Trophoblast cell (in vitro differentiated cells and primary cell): ENCODE measurements at regions not wholly inside any gene's neighbourhood (a gene's known extent, or its start where the extent isn't known, plus 50 kb on each side); places are given as distances from the start of the nearest gene placed in this dataset.

ENCODE experiments used
- DNase-seq, 2 donors: peaks; one replicate each; pipeline ENCODE4 v3.0.0-alpha.2; 2016
- H2AFZ ChIP-seq: 2 replicates; pipeline ENCODE4 v1.6.1; 2013; ENCODE audit warnings: low read length, moderate library complexity, mild to moderate bottlenecking; ENCODE audit not compliant: insufficient read depth, poor library complexity
- H2AK5ac ChIP-seq: 2 replicates; pipeline ENCODE4 v1.6.1; 2013; ENCODE audit warnings: mild to moderate bottlenecking, low read length
- H2BK120ac ChIP-seq: 2 replicates; pipeline ENCODE4 v1.6.1; 2013; ENCODE audit warnings: low read length, mild to moderate bottlenecking, moderate library complexity; ENCODE audit not compliant: insufficient read depth, poor library complexity
- H2BK12ac ChIP-seq: 2 replicates; pipeline ENCODE4 v1.6.1; 2013; ENCODE audit warnings: mild to moderate bottlenecking, low read length, moderate library complexity
- H2BK5ac ChIP-seq: 2 replicates; pipeline ENCODE4 v1.6.1; 2013; ENCODE audit warnings: low read length, low read depth, moderate library complexity, mild to moderate bottlenecking; ENCODE audit not compliant: poor library complexity
- H3K14ac ChIP-seq: 2 replicates; pipeline ENCODE4 v1.6.1; 2013; ENCODE audit warnings: mild to moderate bottlenecking, low read length
- H3K18ac ChIP-seq: 2 replicates; pipeline ENCODE4 v1.6.1; 2013; ENCODE audit warnings: mild to moderate bottlenecking, low read length
- H3K23ac ChIP-seq: 2 replicates; pipeline ENCODE4 v1.6.1; 2013; ENCODE audit warnings: low read length
- H3K27ac ChIP-seq: 2 replicates; pipeline ENCODE4 v1.5.1; 2013; ENCODE audit warnings: low read depth, mild to moderate bottlenecking, inconsistent platforms, low read length, moderate library complexity
- H3K27me3 ChIP-seq: 2 replicates; pipeline ENCODE4 v1.6.1; 2013; ENCODE audit warnings: inconsistent platforms, mild to moderate bottlenecking, low read length, moderate library complexity; ENCODE audit not compliant: insufficient read depth
- H3K36me3 ChIP-seq, 2 experiments: 1 replicate in 1 of 2; 2 replicates in 1 of 2; pipeline ENCODE4 v1.6.1; 2013; ENCODE audit warnings: low read length in 2 of 2, mild to moderate bottlenecking in 2 of 2, moderate library complexity in 1 of 2; ENCODE audit not compliant: insufficient read depth in 2 of 2, control insufficient read depth in 1 of 2
- H3K4ac ChIP-seq: 2 replicates; pipeline ENCODE4 v1.6.1; 2013; ENCODE audit warnings: low read depth, mild to moderate bottlenecking, low read length, moderate library complexity
- H3K4me1 ChIP-seq, 2 experiments: 1 replicate in 1 of 2; 2 replicates in 1 of 2; pipeline ENCODE4 v1.6.1; 2013; ENCODE audit warnings: low read length in 2 of 2, mild to moderate bottlenecking in 2 of 2, moderate library complexity in 1 of 2; ENCODE audit not compliant: insufficient read depth in 2 of 2, control insufficient read depth in 1 of 2
- H3K4me2 ChIP-seq: 2 replicates; pipeline ENCODE4 v1.6.1; 2013; ENCODE audit warnings: inconsistent platforms, mild to moderate bottlenecking, low read length, moderate library complexity
- H3K4me3 ChIP-seq: 2 replicates; pipeline ENCODE4 v1.5.1; 2013; ENCODE audit warnings: mild to moderate bottlenecking, low read depth, low read length, inconsistent platforms
- H3K79me1 ChIP-seq: one replicate; pipeline ENCODE4 v1.6.1; 2013; ENCODE audit warnings: low read length
- H3K79me2 ChIP-seq: 2 replicates; pipeline ENCODE4 v1.6.1; 2013; ENCODE audit warnings: low read length, mild to moderate bottlenecking; ENCODE audit not compliant: control insufficient read depth, insufficient read depth, poor library complexity
- H3K9ac ChIP-seq: 2 replicates; pipeline ENCODE4 v1.6.1; 2013; ENCODE audit warnings: mild to moderate bottlenecking, low read length
- H3K9me3 ChIP-seq: 2 replicates; pipeline ENCODE4 v1.6.1; 2013; ENCODE audit warnings: low read depth, mild to moderate bottlenecking, control low read depth, inconsistent platforms, low read length; ENCODE audit not compliant: insufficient read depth
- H4K12ac ChIP-seq: 2 replicates; pipeline ENCODE4 v1.6.1; 2013; ENCODE audit warnings: low read depth, mild to moderate bottlenecking, low read length, moderate library complexity
- H4K8ac ChIP-seq: 2 replicates; pipeline ENCODE4 v1.6.1; 2013; ENCODE audit warnings: low read depth, mild to moderate bottlenecking, low read length, moderate library complexity
- H4K91ac ChIP-seq: one replicate; pipeline ENCODE4 v1.6.1; 2013; ENCODE audit warnings: low read depth, mild to moderate bottlenecking, low read length, moderate library complexity
- WGBS: extraction: QIAGEN DNeasy Blood & Tissue Kit; methylation state at CpG from one replicate; pipeline ENCODE4 v1.1.7; 2013; ENCODE audit warnings: missing lambda C conversion rate; ENCODE audit not compliant: insufficient read length, insufficient coverage; ENCODE audit errors: extremely low coverage; 5-methylcytosine and 5-hydroxymethylcytosine counted together

DNA sequence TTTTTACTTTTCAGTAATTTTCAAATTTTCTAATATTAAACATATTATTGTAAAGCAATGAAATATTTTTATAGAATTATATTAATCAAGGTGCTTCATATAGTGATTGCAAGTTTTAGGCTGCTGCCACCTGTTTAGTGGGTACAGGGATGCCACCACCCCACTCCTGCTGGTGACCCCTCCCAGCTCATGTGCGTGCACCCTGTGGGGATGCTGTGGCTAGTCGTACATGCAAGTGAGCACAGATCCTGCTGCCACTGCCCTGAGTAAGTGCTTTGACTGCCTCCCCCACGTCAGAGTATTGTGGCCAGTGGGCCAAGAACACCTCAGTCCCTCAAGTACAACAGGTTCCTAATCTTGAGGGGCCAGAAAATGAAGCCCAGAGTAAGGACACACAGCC lies 320.1 kb upstream of the DDI1 start:
- Histone ChIP-seq H3K79me1 (no peaks in the 10 kb centered on the region), H3K9ac (no peak overlapping the region), H3K27me3 (no peaks in the 10 kb centered on the region), H4K8ac (no peak overlapping the region), H3K4me2 (no peak overlapping the region), H2AK5ac (no peak overlapping the region), H2BK120ac (no peak overlapping the region), H3K4me1 (no peaks in the 10 kb centered on the region), H3K18ac (no peak overlapping the region), H4K12ac (no peak overlapping the region), H3K4ac (no peak overlapping the region), H3K14ac (no peak overlapping the region), H2BK5ac (no peak overlapping the region), H3K79me2 (no peaks in the 10 kb centered on the region), H3K36me3 (no peaks in the 10 kb centered on the region), H4K91ac (no peak overlapping the region), H3K4me3 (no peak overlapping the region), H3K27ac (no peak overlapping the region), H3K9me3 (no peaks in the 10 kb centered on the region), H2AFZ (no peak overlapping the region), H3K23ac (peak overlapping the region; percentile 0), H2BK12ac (no peak overlapping the region)
- no CpG with 5 or more reads among the region's 3 CpGs for WGBS
- DNase-seq: no peak

DNA sequence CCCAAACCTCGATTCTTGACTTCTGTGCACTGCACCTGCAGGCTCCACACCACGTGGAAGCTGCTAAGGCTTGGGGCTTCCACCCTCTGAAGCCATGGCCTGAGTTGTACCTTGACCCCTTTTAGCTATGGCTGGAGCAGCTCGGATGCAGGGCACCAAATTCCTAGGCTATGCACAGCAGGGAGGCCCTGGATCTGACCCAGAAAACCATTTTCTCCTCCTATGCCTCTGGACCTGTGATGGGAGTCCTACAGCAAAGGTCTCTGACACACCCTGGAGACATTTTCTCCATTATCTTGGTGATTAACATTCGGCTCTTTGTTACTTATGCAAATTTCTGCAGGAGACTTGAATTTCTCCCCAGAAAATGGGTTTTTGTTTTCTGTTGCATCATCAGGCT lies 309.2 kb upstream of the DDI1 start:
- Histone ChIP-seq H3K79me2 (no peaks in the 10 kb centered on the region), H3K14ac (no peak overlapping the region), H3K4me1 (no peaks in the 10 kb centered on the region), H3K27ac (no peak overlapping the region), H4K12ac (no peak overlapping the region), H2BK120ac (no peak overlapping the region), H2AK5ac (no peak overlapping the region), H3K36me3 (no peaks in the 10 kb centered on the region), H3K23ac (no peak overlapping the region), H4K91ac (no peak overlapping the region), H3K18ac (no peak overlapping the region), H3K27me3 (no peaks in the 10 kb centered on the region), H3K9me3 (peaks cover 9% of the 10 kb centered on the region), H2BK12ac (no peak overlapping the region), H3K79me1 (no peaks in the 10 kb centered on the region), H4K8ac (no peak overlapping the region), H3K4me2 (no peak overlapping the region), H3K9ac (peak overlapping the region; percentile 53), H3K4ac (no peak overlapping the region), H2BK5ac (no peak overlapping the region), H3K4me3 (no peak overlapping the region), H2AFZ (no peak overlapping the region)
- no CpG with 5 or more reads among the region's 4 CpGs for WGBS
- no peak for DNase-seq

DNA sequence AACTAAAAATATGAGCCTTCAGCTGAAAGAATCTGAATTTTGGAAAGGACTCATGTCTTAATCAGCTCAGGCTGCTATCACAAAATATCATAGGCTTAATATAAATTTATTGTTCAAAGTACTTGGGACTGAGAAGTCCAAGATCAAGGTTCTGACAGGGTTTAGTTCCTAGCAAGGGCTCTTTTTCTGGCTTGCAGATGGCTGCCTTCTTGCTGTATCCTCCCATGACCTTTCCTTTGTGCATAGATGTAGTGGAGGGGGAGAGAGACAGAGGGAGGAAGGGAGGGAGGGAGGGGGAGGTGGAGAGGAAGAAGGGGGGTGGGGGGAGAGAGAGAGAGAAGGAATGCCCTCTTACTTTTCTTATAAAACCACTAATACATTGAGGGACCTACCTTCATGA lies 306.8 kb upstream of the DDI1 start:
- Histone ChIP-seq H3K4me2 (no peak overlapping the region), H3K18ac (no peak overlapping the region), H2BK120ac (no peak overlapping the region), H3K9me3 (peaks cover 6% of the 10 kb centered on the region), H4K91ac (no peak overlapping the region), H3K36me3 (no peaks in the 10 kb centered on the region), H3K79me1 (no peaks in the 10 kb centered on the region), H3K9ac (no peak overlapping the region), H3K79me2 (no peaks in the 10 kb centered on the region), H3K14ac (no peak overlapping the region), H2BK5ac (no peak overlapping the region), H3K4me1 (no peaks in the 10 kb centered on the region), H3K27me3 (no peaks in the 10 kb centered on the region), H3K23ac (no peak overlapping the region), H3K4ac (no peak overlapping the region), H2AFZ (no peak overlapping the region), H3K4me3 (no peak overlapping the region), H4K8ac (no peak overlapping the region), H2BK12ac (no peak overlapping the region), H4K12ac (no peak overlapping the region), H2AK5ac (no peak overlapping the region), H3K27ac (no peak overlapping the region)
- DNase-seq: no peak

DNA sequence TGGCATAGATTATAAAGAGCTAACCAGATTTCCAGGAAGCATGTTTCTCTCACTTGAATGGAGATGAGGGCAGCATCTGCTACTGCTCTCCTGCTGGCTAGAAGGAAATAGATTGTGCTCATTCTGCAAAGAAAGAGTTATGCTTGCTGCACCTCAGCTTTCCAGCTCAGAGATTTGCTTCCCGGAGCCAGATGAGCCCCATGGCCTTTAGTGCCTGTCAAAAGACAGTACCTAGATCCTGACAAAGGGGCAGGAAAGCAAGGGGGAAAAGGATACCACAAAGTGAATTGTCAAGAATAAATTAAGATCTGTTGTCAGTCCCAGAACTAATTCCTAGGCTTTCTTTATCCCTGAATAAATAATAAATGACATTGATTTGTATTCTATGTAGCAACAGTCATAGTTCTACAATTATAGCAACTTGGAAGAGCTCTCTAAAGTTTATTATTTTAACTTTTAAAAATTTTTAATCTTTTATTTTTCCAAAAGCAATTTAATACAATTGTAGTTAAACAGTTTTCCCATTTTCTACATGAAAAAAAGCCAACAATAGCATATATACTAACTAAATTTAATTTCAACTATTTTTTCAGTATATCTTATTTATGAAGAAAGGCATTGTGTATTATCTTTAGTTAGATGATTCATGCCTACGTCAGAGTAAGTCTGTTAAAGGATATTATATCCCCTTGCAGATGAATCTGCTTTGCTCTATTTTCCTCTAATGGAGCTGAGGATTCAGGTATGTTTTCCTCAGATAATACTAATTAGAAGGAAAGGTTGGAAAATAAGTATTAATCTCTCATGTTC lies 306.1 kb upstream of the DDI1 start:
- H3K4me1 ChIP-seq: no peaks in the 10 kb centered on the region
- DNase-seq: no peak
- H2BK120ac ChIP-seq: no peak overlapping the region
- no peak overlapping the region for H3K14ac ChIP-seq
- H3K27me3 ChIP-seq: no peaks in the 10 kb centered on the region
- no peak overlapping the region for H3K27ac ChIP-seq
- H4K91ac ChIP-seq: no peak overlapping the region
- no peak overlapping the region for H3K18ac ChIP-seq
- H2AK5ac ChIP-seq: no peak overlapping the region
- no peak overlapping the region for H3K9ac ChIP-seq
- H3K4me3 ChIP-seq: no peak overlapping the region
- no peak overlapping the region for H2BK5ac ChIP-seq
- H3K4ac ChIP-seq: no peak overlapping the region
- H3K4me2 ChIP-seq: no peak overlapping the region
- no peak overlapping the region for H4K12ac ChIP-seq
- H2AFZ ChIP-seq: no peak overlapping the region
- H2BK12ac ChIP-seq: no peak overlapping the region
- no peak overlapping the region for H4K8ac ChIP-seq
- H3K36me3 ChIP-seq: no peaks in the 10 kb centered on the region
- no peak overlapping the region for H3K23ac ChIP-seq
- H3K79me2 ChIP-seq: no peaks in the 10 kb centered on the region
- no peaks in the 10 kb centered on the region for H3K79me1 ChIP-seq
- WGBS: no CpG with 5 or more reads among the region's 2 CpGs
- H3K9me3 ChIP-seq: peaks cover 6% of the 10 kb centered on the region
